Endothelial cell of umbilical vein (primary cell): ENCODE measurements at regions not wholly inside any gene's neighbourhood (a gene's known extent, or its start where the extent isn't known, plus 50 kb on each side); places are given as distances from the start of the nearest gene placed in this dataset.

Source experiments
- BruUV-seq: library from RNA; stranded (reverse); fragments of 400-500 nt; replicated peaks from 2 replicates; lab custom pipeline; 2021; lab: Mats Ljungman, UMichigan
- CTCF ChIA-PET: fragments of 300-600, 350-600 bp; sonication (Branson Sonifier 250); formaldehyde crosslinking; loops from one replicate; lab custom pipeline; 2021; ENCODE audit warnings: antibody characterized with exemption, inconsistent platforms; lab: Charles Lee
- POLR2A ChIA-PET: fragments of 300-600, 350-600 bp; sonication (Branson Sonifier 250); formaldehyde crosslinking; loops from one replicate; lab custom pipeline; 2021; ENCODE audit warnings: antibody characterized with exemption, inconsistent platforms; lab: Charles Lee
- DNase-seq: peaks from one replicate; pipeline ENCODE4 v3.0.0-alpha.2; 2011; ENCODE audit warnings: low read depth, low spot score
- FAIRE-seq: peaks from 2 replicates; lab custom pipeline; 2011; peaks lifted over from hg19 to GRCh38; lab: Jason Lieb, UNC
- H2AFZ ChIP-seq: 2 replicates; pipeline ENCODE4 v1.6.0; 2012; ENCODE audit warnings: low read depth, low read length, control low read depth, inconsistent platforms
- H3K27ac ChIP-seq: 2 replicates; pipeline ENCODE4 v1.5.1; 2011; ENCODE audit warnings: low read depth, mild to moderate bottlenecking, control low read depth, low read length, moderate library complexity; ENCODE audit not compliant: insufficient read depth
- H3K27me3 ChIP-seq, 2 experiments: 2 replicates each; pipeline versions ENCODE4 v1.6.0 to v1.6.1; 2011; ENCODE audit warnings: low read length in 2 of 2, mixed read lengths in 1 of 2; ENCODE audit not compliant: control insufficient read depth in 2 of 2, insufficient read depth in 2 of 2
- H3K36me3 ChIP-seq, 2 experiments: 2 replicates in 1 of 2; 3 replicates in 1 of 2; pipeline ENCODE4 v1.5.1; 2011; ENCODE audit warnings: low read length in 2 of 2, mild to moderate bottlenecking in 1 of 2, moderate library complexity in 1 of 2; ENCODE audit not compliant: control insufficient read depth in 2 of 2, insufficient read depth in 2 of 2; ENCODE audit errors: extremely low read depth in 1 of 2
- H3K4me1 ChIP-seq: 3 replicates; pipeline ENCODE4 v1.5.1; 2011; ENCODE audit warnings: mild to moderate bottlenecking, low read length; ENCODE audit not compliant: control insufficient read depth, insufficient read depth; ENCODE audit errors: extremely low read depth
- H3K4me2 ChIP-seq: 2 replicates; pipeline ENCODE4 v1.6.1; 2011; ENCODE audit warnings: low read length, control low read depth, mixed read lengths; ENCODE audit not compliant: insufficient read depth
- H3K4me3 ChIP-seq, 3 experiments: fragments of 200-600 bp in 1 of 3; sonication (generic), shearing (Covaris generic) in 1 of 3; replicated peaks in 1 of 3; 2 replicates each; pipeline ENCODE4 v1.5.1; 2011 to 2016; ENCODE audit warnings: control low read depth in 3 of 3, low read length in 3 of 3, mild to moderate bottlenecking in 2 of 3, inconsistent platforms in 1 of 3, low read depth in 1 of 3, moderate library complexity in 1 of 3; ENCODE audit not compliant: insufficient read depth in 1 of 3
- H3K79me2 ChIP-seq: 2 replicates; pipeline ENCODE4 v1.6.0; 2012; ENCODE audit warnings: low read length, inconsistent platforms; ENCODE audit not compliant: control insufficient read depth, insufficient read depth
- H3K9ac ChIP-seq: replicated peaks from 2 replicates; pipeline ENCODE3; 2011; ENCODE audit warnings: low read length, control low read depth; ENCODE audit not compliant: insufficient read depth; ENCODE audit errors: extremely low read depth
- H3K9me1 ChIP-seq: replicated peaks from 3 replicates; pipeline ENCODE4 v1.6.0; 2011; ENCODE audit warnings: mild to moderate bottlenecking, low read length; ENCODE audit not compliant: control insufficient read depth, insufficient read depth; ENCODE audit errors: extremely low read depth
- H3K9me3 ChIP-seq: replicated peaks from 2 replicates; pipeline ENCODE4 v1.5.1; 2012; ENCODE audit warnings: low read length, inconsistent platforms; ENCODE audit not compliant: control insufficient read depth, insufficient read depth
- H4K20me1 ChIP-seq: replicated peaks from 2 replicates; pipeline ENCODE3; 2011; ENCODE audit warnings: mild to moderate bottlenecking, low read length; ENCODE audit not compliant: control insufficient read depth, insufficient read depth; ENCODE audit errors: extremely low read depth
- EZH2 ChIP-seq: IDR thresholded peaks from 2 replicates; pipeline ENCODE4 v1.6.1; 2012; ENCODE audit warnings: borderline replicate concordance, low read depth, mild to moderate bottlenecking, moderate library complexity, low read length, inconsistent platforms; ENCODE audit not compliant: severe bottlenecking
- FOS ChIP-seq: IDR thresholded peaks from 2 replicates; pipeline ENCODE4 v1.6.1; 2011; ENCODE audit warnings: mild to moderate bottlenecking, low read length, moderate library complexity, borderline replicate concordance; ENCODE audit not compliant: insufficient read depth
- JUN ChIP-seq: IDR thresholded peaks from 2 replicates; pipeline ENCODE4 v1.6.1; 2011; ENCODE audit warnings: borderline replicate concordance, low read depth; ENCODE audit not compliant: insufficient read length, insufficient read depth
- MYC ChIP-seq: IDR thresholded peaks from one replicate; pipeline ENCODE4 v1.6.1; 2011; ENCODE audit warnings: mild to moderate bottlenecking, low read depth, low read length
- POLR2A ChIP-seq: IDR thresholded peaks from 2 replicates; pipeline ENCODE4 v1.6.1; 2012; ENCODE audit warnings: low read depth, mild to moderate bottlenecking, control low read depth, low read length
- POLR2AphosphoS5 ChIP-seq: IDR thresholded peaks from 2 replicates; pipeline ENCODE4 v1.6.1; 2012; ENCODE audit warnings: low read depth, mild to moderate bottlenecking, control low read depth, low read length, moderate library complexity; ENCODE audit not compliant: insufficient read depth
- dilution Hi-C: fragments of 300-500 bp; cut with MboI; formaldehyde crosslinking; loops from one replicate; pipeline ENCODE4 v1.15.0; 2019; ENCODE audit warnings: low sequenced_read_pairs; ENCODE audit not compliant: extremely low pct_ligation_motif_present
- intact Hi-C: fragments of 100-400 bp; cut with micrococcal nuclease; formaldehyde crosslinking; loops from one replicate; pipeline ENCODE4 v1.10.0; 2022

- DNase-seq (no peak), FAIRE-seq (no peak)
- Histone ChIP-seq H3K79me2 (no peaks in the 10 kb centered on the region), H3K27me3 (no peaks in the 10 kb centered on the region), H3K9me3 (no peaks in the 10 kb centered on the region), H4K20me1 (no peaks in the 10 kb centered on the region), H3K36me3 (no peaks in the 10 kb centered on the region), H3K4me2 (peak overlapping the region; percentile 90), H3K9me1 (no peaks in the 10 kb centered on the region), H3K9ac (peak overlapping the region; percentile 99), H2AFZ (peak overlapping the region; percentile 15), H3K4me1 (peaks cover 21% of the 10 kb centered on the region), H3K27ac (peak overlapping the region; percentile 94), H3K4me3 (peak overlapping the region in 2 of 3 experiments; percentile 25 to 98)
- dilution Hi-C loops, result no loop called here
- intact Hi-C loops, result loop anchor here (1.0 to 5.0 kb wide), 7 partner anchors 25 to 1612 kb away; a partner anchor contains a TSS
- no peak for TF ChIP-seq FOS
- TF ChIP-seq POLR2AphosphoS5, result no peak
- no peak for TF ChIP-seq MYC
- TF ChIP-seq JUN, result no peak
- TF ChIP-seq EZH2, result no peak
- no peak for TF ChIP-seq POLR2A
- BruUV-seq, result no TSS peak
- CTCF ChIA-PET, result interaction anchor here (1.0 to 4.5 kb wide), 8 partner anchors 11 to 173 kb away, joined by 4 to 25 read pairs (median 13); a partner anchor contains a TSS
- POLR2A ChIA-PET, result interaction anchor here (1.0 to 6.1 kb wide), 12 partner anchors 12 to 946 kb away, joined by 3 to 122 read pairs (median 9); a partner anchor contains a TSS
These were observed 112.8 kb downstream of the HFE start for GRCh38 chr6:26199773-26200764.
